ENCODE measurements at regions not wholly inside any gene's neighbourhood (a gene's known extent, or its start where the extent isn't known, plus 50 kb on each side); places are given as distances from the start of the nearest gene placed in this dataset.

DNA sequence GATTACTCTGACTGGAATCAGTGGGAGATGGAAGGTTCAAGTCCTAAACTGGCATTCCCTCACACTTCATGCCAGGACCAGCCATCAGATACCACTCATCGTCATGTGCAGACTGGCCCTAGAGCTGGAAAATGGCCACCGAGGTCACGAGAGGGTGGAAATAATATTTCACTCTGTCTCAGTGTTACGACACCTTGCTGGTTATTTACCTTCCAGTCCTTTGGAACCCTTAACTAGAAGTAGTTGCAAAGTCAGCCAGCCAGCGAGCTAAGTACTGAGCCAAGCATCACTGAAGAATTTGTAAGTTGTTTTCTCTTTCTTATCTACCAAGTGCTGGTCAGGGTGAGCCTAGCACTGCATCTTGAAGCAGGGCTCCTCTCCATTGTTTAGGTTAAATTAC is 309.9 kb upstream of the RASGRP1 start:
- H3K4me3 Mint-ChIP-seq, result no peak overlapping the region
- no peaks in the 10 kb centered on the region for H3K36me3 Mint-ChIP-seq
- H3K27ac Mint-ChIP-seq, result no peak overlapping the region
- peaks cover 6 to 41% (median 27%) of the 10 kb centered on the region in 5 donors for H3K27me3 Mint-ChIP-seq
- no peaks in the 10 kb centered on the region for H3K36me3 ChIP-seq (ENCODE audit: control insufficient read depth in 2 of 3, insufficient read depth in 3 of 3, low read length in 3 of 3)
- no peak overlapping the region for H3K27ac ChIP-seq (ENCODE audit: low read depth, low read length)
- intact Hi-C loops (cut with micrococcal nuclease), result no loop called here
- ChIA-PET CTCF (no interaction called here), POLR2A (no interaction called here)
- no peak for ATAC-seq
- no peaks in the 10 kb centered on the region for H3K4me1 Mint-ChIP-seq
- no peak for DNase-seq
- no peaks in the 10 kb centered on the region for H3K9me3 ChIP-seq (ENCODE audit: control insufficient read depth in 2 of 3, low read length in 3 of 3)
- H3K27me3 ChIP-seq (ENCODE audit: control insufficient read depth in 2 of 2, insufficient read depth in 2 of 2, low read length in 2 of 2), result no peaks in the 10 kb centered on the region
- H3K4me1 ChIP-seq (ENCODE audit: control insufficient read depth in 2 of 2, insufficient read depth in 2 of 2, low read length in 2 of 2), result no peaks in the 10 kb centered on the region
- H3K4me3 ChIP-seq (ENCODE audit: low read length), result no peak overlapping the region
- peaks cover 0 to 6% (median 0%) of the 10 kb centered on the region in 11 donors for H3K9me3 Mint-ChIP-seq

- peaks cover 0 to 6% (median 0%) of the 10 kb centered on the region in 11 donors for H3K9me3 Mint-ChIP-seq
- Histone ChIP-seq H3K36me3 (ENCODE audit: control insufficient read depth in 2 of 3, insufficient read depth in 3 of 3, low read length in 3 of 3) (no peaks in the 10 kb centered on the region), H3K9me3 (ENCODE audit: control insufficient read depth in 2 of 3, low read length in 3 of 3) (no peaks in the 10 kb centered on the region), H3K27ac (ENCODE audit: low read depth, low read length) (no peak overlapping the region), H3K4me3 (ENCODE audit: low read length) (no peak overlapping the region), H3K27me3 (ENCODE audit: control insufficient read depth in 2 of 2, insufficient read depth in 2 of 2, low read length in 2 of 2) (no peaks in the 10 kb centered on the region), H3K4me1 (ENCODE audit: control insufficient read depth in 2 of 2, insufficient read depth in 2 of 2, low read length in 2 of 2) (no peaks in the 10 kb centered on the region)
- no peak overlapping the region for H3K4me3 Mint-ChIP-seq
- POLR2A ChIA-PET, result no interaction called here
- H3K27ac Mint-ChIP-seq, result no peak overlapping the region
- ATAC-seq (no peak), DNase-seq (no peak)
- intact Hi-C loops (cut with micrococcal nuclease), result no loop called here
- CTCF ChIA-PET, result no interaction called here
- peaks cover 4 to 34% (median 27%) of the 10 kb centered on the region in 5 donors for H3K27me3 Mint-ChIP-seq
- no peaks in the 10 kb centered on the region for H3K4me1 Mint-ChIP-seq
- no peaks in the 10 kb centered on the region for H3K36me3 Mint-ChIP-seq
Observed at GRCh38 chr15:38876211-38876610, 311.6 kb upstream of the RASGRP1 start.

DNA sequence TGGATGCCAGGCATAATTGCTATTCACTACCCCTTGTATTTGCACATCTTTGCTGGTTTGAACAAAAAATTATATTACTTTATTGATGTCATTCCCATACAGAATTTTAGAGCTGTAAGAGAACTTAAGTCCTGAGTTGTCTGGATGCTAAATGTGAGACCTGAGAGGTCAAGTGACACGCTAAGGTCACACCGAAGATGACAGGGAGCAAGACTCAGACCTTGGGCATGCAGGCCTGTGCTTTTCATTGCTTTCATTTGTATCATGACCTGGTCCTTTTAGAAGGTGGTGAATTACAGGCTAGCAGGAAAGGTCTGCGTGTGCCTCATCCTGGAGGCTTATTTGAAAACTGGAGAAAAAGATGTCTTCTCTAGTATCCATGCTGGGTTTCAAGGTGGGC is 312.0 kb upstream of the RASGRP1 start:
- CTCF ChIA-PET, result no interaction called here
- no peaks in the 10 kb centered on the region for H3K4me1 Mint-ChIP-seq
- H3K27ac Mint-ChIP-seq, result no peak overlapping the region
- H3K36me3 ChIP-seq (ENCODE audit: control insufficient read depth in 2 of 3, insufficient read depth in 3 of 3, low read length in 3 of 3), result no peaks in the 10 kb centered on the region
- ATAC-seq (no peak), DNase-seq (no peak)
- no peak overlapping the region for H3K4me3 ChIP-seq (ENCODE audit: low read length)
- H3K4me3 Mint-ChIP-seq, result no peak overlapping the region
- H3K9me3 ChIP-seq (ENCODE audit: control insufficient read depth in 2 of 3, low read length in 3 of 3), result no peaks in the 10 kb centered on the region
- intact Hi-C loops (cut with micrococcal nuclease), result no loop called here
- POLR2A ChIA-PET, result no interaction called here
- H3K27me3 ChIP-seq (ENCODE audit: control insufficient read depth in 2 of 2, insufficient read depth in 2 of 2, low read length in 2 of 2), result no peaks in the 10 kb centered on the region
- no peaks in the 10 kb centered on the region for H3K36me3 Mint-ChIP-seq
- H3K27ac ChIP-seq (ENCODE audit: low read depth, low read length), result no peak overlapping the region
- peaks cover 6 to 34% (median 26%) of the 10 kb centered on the region in 5 donors for H3K27me3 Mint-ChIP-seq
- H3K4me1 ChIP-seq (ENCODE audit: control insufficient read depth in 2 of 2, insufficient read depth in 2 of 2, low read length in 2 of 2), result no peaks in the 10 kb centered on the region
- H3K9me3 Mint-ChIP-seq, result peaks cover 0 to 6% (median 0%) of the 10 kb centered on the region in 11 donors

- H3K4me1 Mint-ChIP-seq, result no peaks in the 10 kb centered on the region
- H3K9me3 Mint-ChIP-seq, result peaks cover 0 to 1% (median 0%) of the 10 kb centered on the region in 11 donors
Observed at GRCh38 chr15:38877471-38877870, 312.9 kb upstream of the RASGRP1 start.

DNA sequence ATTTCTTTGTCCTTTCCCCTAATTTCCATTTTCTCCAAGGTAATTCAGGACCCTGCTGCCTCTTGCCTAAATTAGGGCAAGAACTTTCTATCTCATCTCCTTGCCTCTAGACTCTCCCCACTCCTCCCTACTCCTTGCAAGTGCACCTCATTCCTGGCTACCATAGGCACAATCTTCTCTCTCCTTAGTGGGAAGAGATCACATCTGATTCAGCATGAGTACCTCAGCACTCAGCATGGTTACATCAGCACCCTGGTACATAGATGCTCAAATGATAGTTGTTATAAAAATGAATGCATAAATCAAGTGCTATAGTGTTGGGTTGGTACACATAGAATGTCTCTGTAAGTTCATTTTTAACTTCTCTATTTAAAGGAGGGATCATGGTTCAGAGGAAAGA is 313.4 kb upstream of the RASGRP1 start:
- H3K27me3 Mint-ChIP-seq, result peaks cover 6 to 25% (median 20%) of the 10 kb centered on the region in 5 donors
- Histone ChIP-seq H3K4me1 (ENCODE audit: control insufficient read depth in 2 of 2, insufficient read depth in 2 of 2, low read length in 2 of 2) (no peaks in the 10 kb centered on the region), H3K4me3 (ENCODE audit: low read length) (no peak overlapping the region), H3K36me3 (ENCODE audit: control insufficient read depth in 2 of 3, insufficient read depth in 3 of 3, low read length in 3 of 3) (no peaks in the 10 kb centered on the region), H3K27ac (ENCODE audit: low read depth, low read length) (no peak overlapping the region), H3K9me3 (ENCODE audit: control insufficient read depth in 2 of 3, low read length in 3 of 3) (no peaks in the 10 kb centered on the region), H3K27me3 (ENCODE audit: control insufficient read depth in 2 of 2, insufficient read depth in 2 of 2, low read length in 2 of 2) (no peaks in the 10 kb centered on the region)
- ATAC-seq (no peak), DNase-seq (no peak)
- ChIA-PET CTCF (no interaction called here), POLR2A (no interaction called here)
- no peaks in the 10 kb centered on the region for H3K4me1 Mint-ChIP-seq
- H3K4me3 Mint-ChIP-seq, result no peak overlapping the region
- intact Hi-C loops (cut with micrococcal nuclease), result no loop called here
- no peaks in the 10 kb centered on the region for H3K36me3 Mint-ChIP-seq
- peaks cover 0 to 1% (median 0%) of the 10 kb centered on the region in 11 donors for H3K9me3 Mint-ChIP-seq
- H3K27ac Mint-ChIP-seq, result no peak overlapping the region

More at GRCh38 chr15:38877471-38877870, 312.9 kb upstream of the RASGRP1 start:
- H3K9me3 ChIP-seq (ENCODE audit: control insufficient read depth in 2 of 3, low read length in 3 of 3), result no peaks in the 10 kb centered on the region
- Mint-ChIP-seq H3K36me3 (no peaks in the 10 kb centered on the region), H3K27ac (no peak overlapping the region), H3K4me3 (no peak overlapping the region), H3K27me3 (peaks cover 6 to 30% (median 26%) of the 10 kb centered on the region in 5 donors)
- H3K36me3 ChIP-seq (ENCODE audit: control insufficient read depth in 2 of 3, insufficient read depth in 3 of 3, low read length in 3 of 3), result no peaks in the 10 kb centered on the region
- H3K4me3 ChIP-seq (ENCODE audit: low read length), result no peak overlapping the region
- DNase-seq (no peak), ATAC-seq (no peak)
- H3K27ac ChIP-seq (ENCODE audit: low read depth, low read length), result no peak overlapping the region
- ChIA-PET CTCF (no interaction called here), POLR2A (no interaction called here)
- intact Hi-C loops (cut with micrococcal nuclease), result no loop called here
- no peaks in the 10 kb centered on the region for H3K4me1 ChIP-seq (ENCODE audit: control insufficient read depth in 2 of 2, insufficient read depth in 2 of 2, low read length in 2 of 2)
- no peaks in the 10 kb centered on the region for H3K27me3 ChIP-seq (ENCODE audit: control insufficient read depth in 2 of 2, insufficient read depth in 2 of 2, low read length in 2 of 2)

DNA sequence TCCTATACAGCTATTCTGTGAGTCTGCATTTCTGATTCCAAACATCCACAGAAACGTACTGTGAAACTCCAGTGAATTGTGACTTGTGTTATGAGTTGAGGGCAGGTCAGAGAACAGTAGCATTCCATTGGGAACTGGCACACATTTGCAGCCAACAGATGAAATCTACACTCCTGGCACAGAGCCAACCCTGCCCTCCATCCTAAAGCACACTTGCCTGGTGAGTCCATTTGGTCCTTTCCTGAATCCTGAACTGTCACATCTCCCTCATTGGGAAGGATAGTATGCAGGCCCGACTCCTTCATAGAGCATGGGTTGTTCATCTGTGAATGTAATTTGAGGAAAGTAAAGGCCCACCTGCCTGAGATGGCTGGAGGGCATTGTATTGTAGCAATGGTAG is 314.3 kb upstream of the RASGRP1 start:
- peaks cover 7 to 18% (median 14%) of the 10 kb centered on the region in 5 donors for H3K27me3 Mint-ChIP-seq
- Histone ChIP-seq H3K4me3 (ENCODE audit: low read length) (no peak overlapping the region), H3K27ac (ENCODE audit: low read depth, low read length) (no peak overlapping the region), H3K27me3 (ENCODE audit: control insufficient read depth in 2 of 2, insufficient read depth in 2 of 2, low read length in 2 of 2) (no peaks in the 10 kb centered on the region), H3K4me1 (ENCODE audit: control insufficient read depth in 2 of 2, insufficient read depth in 2 of 2, low read length in 2 of 2) (peaks cover 0 to 2% of the 10 kb centered on the region in 2 donors), H3K36me3 (ENCODE audit: control insufficient read depth in 2 of 3, insufficient read depth in 3 of 3, low read length in 3 of 3) (no peaks in the 10 kb centered on the region), H3K9me3 (ENCODE audit: control insufficient read depth in 2 of 3, low read length in 3 of 3) (no peaks in the 10 kb centered on the region)
- no peaks in the 10 kb centered on the region for H3K36me3 Mint-ChIP-seq
- H3K4me3 Mint-ChIP-seq, result no peak overlapping the region
- intact Hi-C loops (cut with micrococcal nuclease), result no loop called here
- ChIA-PET CTCF (no interaction called here), POLR2A (no interaction called here)
- H3K4me1 Mint-ChIP-seq, result peaks cover 0 to 2% (median 0%) of the 10 kb centered on the region in 7 donors
- no peak for ATAC-seq
- no peak overlapping the region for H3K27ac Mint-ChIP-seq
- peaks cover 0 to 1% (median 0%) of the 10 kb centered on the region in 11 donors for H3K9me3 Mint-ChIP-seq
- DNase-seq, result no peak

DNA sequence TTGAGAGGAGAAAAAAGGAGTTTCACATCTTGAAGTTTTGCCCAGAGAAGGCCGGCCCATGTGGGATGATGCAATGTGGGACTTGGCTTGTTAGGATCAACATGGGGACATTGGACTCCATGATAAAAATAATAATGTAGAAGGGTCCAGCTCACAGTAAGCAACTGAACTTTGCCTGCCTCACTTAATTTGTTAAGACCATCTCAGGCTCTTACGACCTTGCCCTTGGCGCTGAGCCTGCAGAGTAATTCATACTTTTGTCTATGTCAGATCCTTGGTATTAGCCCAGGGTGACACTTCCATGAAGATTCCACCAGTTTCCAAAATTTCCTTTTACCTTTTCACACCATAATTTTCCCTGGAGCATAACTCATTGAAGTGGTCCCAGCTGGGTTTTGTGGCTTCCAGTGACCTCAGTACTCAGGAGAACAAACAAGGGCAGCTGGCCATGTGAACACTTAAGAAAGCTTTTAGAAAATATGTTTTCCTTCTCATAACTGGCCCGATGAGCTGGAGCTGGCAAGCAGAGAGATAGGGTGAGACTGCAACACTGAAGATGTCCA is 315.4 kb upstream of the RASGRP1 start:
- no peak overlapping the region for H3K4me3 Mint-ChIP-seq
- no peak for ATAC-seq
- peaks cover 0 to 6% of the 10 kb centered on the region in 2 donors for H3K4me1 ChIP-seq (ENCODE audit: control insufficient read depth in 2 of 2, insufficient read depth in 2 of 2, low read length in 2 of 2)
- POLR2A ChIA-PET, result no interaction called here
- no peaks in the 10 kb centered on the region for H3K36me3 Mint-ChIP-seq
- H3K27me3 ChIP-seq (ENCODE audit: control insufficient read depth in 2 of 2, insufficient read depth in 2 of 2, low read length in 2 of 2), result no peaks in the 10 kb centered on the region
- CTCF ChIA-PET, result no interaction called here
- no peak overlapping the region for H3K4me3 ChIP-seq (ENCODE audit: low read length)
- no peaks in the 10 kb centered on the region for H3K9me3 ChIP-seq (ENCODE audit: control insufficient read depth in 2 of 3, low read length in 3 of 3)
- no peaks in the 10 kb centered on the region for H3K36me3 ChIP-seq (ENCODE audit: control insufficient read depth in 2 of 3, insufficient read depth in 3 of 3, low read length in 3 of 3)
- peaks cover 0 to 1% (median 0%) of the 10 kb centered on the region in 11 donors for H3K9me3 Mint-ChIP-seq
- peaks cover 9 to 17% (median 15%) of the 10 kb centered on the region in 5 donors for H3K27me3 Mint-ChIP-seq
- DNase-seq, result no peak
- intact Hi-C loops (cut with micrococcal nuclease), result no loop called here
- H3K4me1 Mint-ChIP-seq, result peaks cover 0 to 4% (median 0%) of the 10 kb centered on the region in 7 donors
- no peak overlapping the region for H3K27ac Mint-ChIP-seq
- no peak overlapping the region for H3K27ac ChIP-seq (ENCODE audit: low read depth, low read length)
